ENCODE measurements at regions not wholly inside any gene's neighbourhood (a gene's known extent, or its start where the extent isn't known, plus 50 kb on each side); places are given as distances from the start of the nearest gene placed in this dataset.

- no peak for DNase-seq
Observed at GRCh38 chr1:82844911-82845827, 1044.4 kb downstream of the ADGRL2 start.

DNA sequence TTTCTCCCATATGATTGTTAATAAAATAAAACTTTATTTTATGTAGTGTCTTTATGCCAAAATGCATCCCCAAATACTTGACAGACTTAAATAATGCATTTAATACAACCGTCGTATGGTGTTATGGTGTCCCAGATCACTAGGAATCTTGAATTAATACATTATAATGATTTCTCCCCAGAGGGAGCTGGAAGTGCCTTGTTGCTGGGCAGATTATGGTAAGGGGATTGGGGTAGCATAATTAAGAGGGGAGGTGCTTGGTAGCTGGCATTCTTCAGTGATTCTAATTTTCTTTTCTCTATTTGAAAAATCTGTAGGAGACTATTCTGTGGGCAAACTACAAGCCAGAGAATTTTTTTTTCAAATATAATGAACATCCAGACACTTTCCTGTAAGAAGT is 1043.7 kb downstream of the ADGRL2 start:
- DNase-seq = no peak

DNA sequence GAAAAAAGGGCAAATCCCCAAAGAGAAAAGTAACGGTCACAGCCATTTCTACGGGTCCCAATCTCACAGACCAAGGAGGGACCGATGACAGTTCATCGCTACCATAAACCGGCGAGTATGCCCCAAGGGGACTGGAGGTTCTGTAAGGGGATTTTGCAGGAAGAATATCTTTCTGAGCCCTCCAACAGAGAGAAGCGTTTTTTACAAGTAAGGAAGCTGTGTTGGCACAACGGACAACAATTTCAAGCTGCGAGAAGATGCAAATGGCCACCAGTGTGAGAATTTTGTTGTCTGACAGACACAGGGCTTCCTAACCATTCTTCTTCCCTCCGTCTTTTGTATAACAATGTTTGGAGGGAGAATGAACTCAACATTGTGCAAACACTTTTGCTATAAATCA is 1043.1 kb downstream of the ADGRL2 start:
- no peak for DNase-seq

GRCh38 chr1:82840192-82840591 is 1039.5 kb downstream of the ADGRL2 start:
- no peak for DNase-seq

GRCh38 chr1:82837766-82838465 is 1037.2 kb downstream of the ADGRL2 start:
- no peak for DNase-seq

DNA sequence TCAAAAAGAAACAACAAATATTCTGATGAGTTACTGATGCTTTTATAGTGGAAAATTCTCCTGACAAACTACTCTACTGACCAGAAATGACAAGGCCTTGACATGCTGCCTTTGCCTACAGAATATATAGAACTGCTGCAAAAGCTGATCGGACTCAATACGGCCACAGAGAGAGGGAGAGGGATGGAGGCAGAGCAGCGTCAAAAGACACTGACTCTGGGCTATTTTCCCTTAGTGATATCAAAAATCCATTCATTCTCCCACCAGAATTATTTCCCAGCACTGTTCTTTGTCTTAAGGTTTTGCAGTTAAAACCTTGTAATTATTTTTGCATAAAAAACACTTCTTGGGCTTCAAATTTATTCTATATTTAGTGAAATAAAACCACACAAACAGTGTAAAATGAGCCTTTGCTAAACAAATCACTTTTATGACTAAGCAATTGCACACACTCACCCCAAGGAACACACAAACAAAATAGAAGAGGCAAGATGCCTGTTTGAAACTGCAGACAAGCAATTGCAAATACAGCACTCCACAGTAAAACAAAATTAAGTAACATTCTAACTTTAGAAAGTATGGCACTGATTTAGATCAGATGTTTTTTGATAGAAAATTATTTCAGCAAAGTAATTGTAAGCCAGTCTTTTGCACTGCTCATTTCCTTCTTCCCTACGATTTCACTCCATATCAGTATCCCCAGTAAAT is 1036.4 kb downstream of the ADGRL2 start:
- no peak for DNase-seq

GRCh38 chr1:82836213-82836972 is 1035.7 kb downstream of the ADGRL2 start:
- no peak for DNase-seq

GRCh38 chr1:82830690-82831380 is 1030.1 kb downstream of the ADGRL2 start:
- DNase-seq = no peak

GRCh38 chr1:82829527-82829926 is 1028.8 kb downstream of the ADGRL2 start:
- no peak for DNase-seq

GRCh38 chr1:82823876-82824275 is 1023.1 kb downstream of the ADGRL2 start:
- DNase-seq = no peak

- DNase-seq = no peak
Observed at GRCh38 chr1:82820816-82821215, 1020.1 kb downstream of the ADGRL2 start.

DNA sequence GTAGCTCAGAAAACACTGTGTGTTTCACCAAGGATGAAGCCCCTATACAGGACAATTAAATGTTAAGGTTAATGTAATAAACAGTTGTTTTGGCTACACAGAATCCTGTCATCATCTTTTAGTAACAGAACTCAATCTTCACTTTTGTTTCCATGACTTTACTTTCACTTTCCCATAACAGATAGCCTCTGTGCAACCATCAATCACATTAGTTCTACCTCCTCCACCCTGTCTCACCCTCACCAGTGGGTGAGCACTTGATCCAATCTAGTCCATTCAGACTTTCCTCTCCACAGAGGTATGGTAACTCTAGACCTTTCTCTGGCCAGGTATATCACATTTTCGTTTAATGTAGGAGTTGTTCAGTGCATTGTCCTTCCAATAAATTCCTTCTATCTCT is 1018.5 kb downstream of the ADGRL2 start:
- no peak for DNase-seq

DNA sequence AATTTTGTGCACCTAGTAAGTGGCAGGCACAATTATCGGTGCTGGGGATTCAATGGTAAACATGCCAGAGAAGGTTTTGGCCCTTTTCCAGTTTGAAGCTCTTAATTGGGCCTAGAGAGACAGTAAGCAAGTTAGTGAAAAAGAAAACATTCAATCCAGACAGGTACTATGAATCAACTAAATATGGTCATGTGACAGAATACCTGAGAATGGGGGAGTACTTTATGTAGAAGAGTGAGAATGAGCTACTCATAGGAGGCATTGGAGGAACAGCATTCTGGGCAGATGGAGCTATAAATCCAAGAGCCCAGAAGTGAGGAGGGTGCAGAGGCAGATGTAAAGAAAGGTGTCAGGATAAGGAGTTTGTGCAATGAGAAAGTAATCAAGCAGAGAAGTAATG is 1017.9 kb downstream of the ADGRL2 start:
- peak; percentile 26 for DNase-seq

- no peak for DNase-seq
Observed at GRCh38 chr1:82813386-82813785, 1012.7 kb downstream of the ADGRL2 start.

- DNase-seq = no peak
Observed at GRCh38 chr1:82810601-82811000, 1009.9 kb downstream of the ADGRL2 start.

GRCh38 chr1:82807563-82807962 is 1006.8 kb downstream of the ADGRL2 start:
- DNase-seq = no peak

DNA sequence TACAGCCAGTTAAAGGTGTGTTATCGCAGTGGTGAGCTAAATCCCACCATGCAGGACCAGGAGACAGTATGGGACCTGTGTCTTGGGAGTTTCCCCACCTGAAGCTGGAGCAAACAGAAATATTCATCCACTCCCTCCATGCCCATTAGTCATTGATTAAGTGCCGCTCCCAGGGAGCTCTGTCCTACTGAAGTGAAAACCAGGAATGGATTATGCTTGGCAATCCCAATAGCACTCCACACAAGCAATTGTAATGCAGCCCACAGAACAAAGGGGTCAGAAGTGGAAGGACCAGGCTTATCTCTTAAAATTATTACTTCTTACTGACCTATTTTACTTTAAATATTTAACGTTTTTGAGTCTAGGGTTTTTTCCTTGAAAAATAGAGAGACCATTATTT is 1005.4 kb downstream of the ADGRL2 start:
- no peak for DNase-seq

- DNase-seq = no peak
Observed at GRCh38 chr1:82801176-82801575, 1000.4 kb downstream of the ADGRL2 start.

DNA sequence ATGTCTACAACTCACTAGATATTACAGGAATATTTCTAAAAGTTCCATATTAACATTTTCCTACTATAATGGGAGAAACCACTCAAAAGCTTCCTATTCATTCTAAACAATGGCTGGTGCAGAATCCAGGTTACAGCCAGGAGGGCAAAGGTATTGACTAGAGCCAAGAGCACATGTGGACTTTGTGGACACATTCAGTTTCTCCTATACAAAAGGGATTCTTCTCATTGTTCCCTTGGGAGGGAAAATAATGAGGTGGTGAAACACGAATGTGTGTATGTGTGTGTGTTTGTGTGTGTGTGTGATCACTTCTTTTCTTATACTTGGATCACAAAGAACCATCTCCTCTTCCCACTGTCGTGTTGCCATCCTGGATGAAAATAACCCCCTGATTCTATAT is 1000.0 kb downstream of the ADGRL2 start:
- DNase-seq = no peak

DNA sequence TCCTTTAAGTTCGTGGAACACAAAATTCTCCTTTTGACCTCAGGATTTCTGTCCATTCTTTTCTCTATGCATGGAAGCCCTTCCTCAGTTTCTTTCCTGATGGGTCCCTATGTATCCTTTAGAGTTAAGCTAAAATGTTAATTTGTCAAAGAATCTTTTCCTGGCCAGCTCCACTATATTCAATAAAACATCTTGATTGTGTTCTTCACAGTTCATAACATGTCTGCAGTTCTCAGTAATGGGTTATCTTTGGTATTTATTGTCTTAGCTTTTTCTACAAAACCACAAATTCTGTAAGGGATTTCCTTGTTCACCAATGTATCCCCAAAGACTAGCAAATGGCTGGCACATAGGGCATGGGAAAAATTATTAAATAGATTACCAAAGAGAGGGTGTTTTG is 998.5 kb downstream of the ADGRL2 start:
- DNase-seq = no peak

GRCh38 chr1:82795508-82796149 is 994.9 kb downstream of the ADGRL2 start:
- no peak for DNase-seq

DNA sequence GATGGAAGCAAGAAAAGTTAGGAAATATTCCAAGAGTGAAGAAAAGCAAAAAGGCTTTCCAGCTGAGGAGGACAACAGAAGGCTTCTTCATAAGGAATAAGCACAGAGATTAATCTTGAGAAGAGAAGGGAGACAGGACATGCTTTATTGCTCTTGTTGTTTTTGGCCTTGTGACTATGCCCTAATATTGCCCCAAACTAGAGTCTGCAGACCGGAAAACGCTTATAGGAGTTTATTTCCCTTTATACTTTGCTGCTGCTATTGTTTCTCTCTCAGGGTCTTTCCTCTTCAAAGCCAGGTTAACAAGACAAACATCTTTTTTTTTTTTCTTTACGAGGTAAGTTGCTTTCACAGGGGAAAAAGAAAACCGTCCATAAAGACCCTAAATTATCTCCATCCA is 991.4 kb downstream of the ADGRL2 start:
- no peak for DNase-seq

Measured in NCI-H69 (cell line).